ENCODE measurements at regions not wholly inside any gene's neighbourhood (a gene's known extent, or its start where the extent isn't known, plus 50 kb on each side); places are given as distances from the start of the nearest gene placed in this dataset.

DNA sequence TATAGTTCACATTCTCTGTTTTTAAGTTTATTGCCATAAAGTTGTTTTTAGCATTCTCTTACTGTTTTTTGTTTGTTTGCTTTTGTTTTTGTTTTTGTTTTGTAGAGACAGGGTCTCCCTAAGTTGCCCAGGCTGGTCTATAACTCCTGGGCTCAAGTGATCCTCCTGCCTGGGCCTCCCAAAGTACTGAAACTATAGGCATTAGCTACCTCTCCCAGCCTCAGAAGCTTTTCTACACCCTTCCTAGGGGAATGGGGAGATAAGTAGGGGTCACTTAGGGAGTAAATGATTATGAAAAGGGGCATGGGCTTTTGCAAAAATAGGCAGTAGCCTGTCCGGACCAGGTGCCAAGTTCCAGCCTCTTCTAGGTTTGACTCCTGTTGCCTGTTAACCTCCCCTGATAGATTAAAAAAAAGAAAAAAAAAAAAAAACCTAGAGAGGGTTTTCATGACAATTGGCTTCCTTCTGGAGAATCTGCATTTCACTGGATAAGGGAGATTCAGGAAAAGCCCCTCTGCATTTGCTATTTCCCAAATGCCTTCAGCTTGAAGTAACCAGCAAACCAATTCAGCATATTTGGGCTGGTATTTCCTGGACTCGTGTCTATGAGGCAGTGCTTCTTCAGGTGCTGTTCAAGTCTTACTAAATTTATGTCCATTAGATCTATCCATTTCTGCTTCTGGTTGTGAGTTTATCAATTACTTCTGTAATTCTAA is 216.8 kb downstream of the TM9SF2 start:
- DNase-seq (ENCODE audit: low spot score, unreplicated experiment): no peak
- H3K4me3 Mint-ChIP-seq (ENCODE audit: low read depth): no peak overlapping the region

DNA sequence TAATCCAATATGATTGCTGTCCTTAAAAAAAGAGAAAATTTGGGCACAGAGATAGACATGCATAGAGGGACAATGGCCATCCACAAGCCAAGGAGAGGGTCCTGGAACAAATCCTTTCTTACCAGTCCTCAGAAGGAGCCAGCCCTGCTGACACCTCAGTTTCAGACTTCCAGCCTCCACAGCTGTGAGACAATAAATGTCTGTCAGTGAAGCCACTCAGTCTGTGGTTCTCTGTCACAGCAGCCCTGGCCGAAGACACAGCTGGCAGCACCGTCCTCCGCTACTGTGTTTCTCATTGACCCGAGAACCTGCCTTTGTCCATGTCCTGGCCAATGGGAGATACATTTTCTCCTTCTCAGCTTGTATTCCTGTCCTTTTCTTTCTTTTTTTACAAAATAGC is 207.9 kb downstream of the TM9SF2 start:
- DNase-seq (ENCODE audit: low spot score, unreplicated experiment): no peak
- Mint-ChIP-seq H3K27me3 (no peaks in the 10 kb centered on the region), H3K4me3 (ENCODE audit: low read depth) (no peak overlapping the region), H3K9me3 (ENCODE audit: low read depth) (no peaks in the 10 kb centered on the region), H3K36me3 (ENCODE audit: insufficient read depth) (peaks cover 1% of the 10 kb centered on the region), H3K4me1 (ENCODE audit: low read depth) (no peaks in the 10 kb centered on the region), H3K27ac (no peak overlapping the region)
- TF ChIP-seq, protein P1, sequence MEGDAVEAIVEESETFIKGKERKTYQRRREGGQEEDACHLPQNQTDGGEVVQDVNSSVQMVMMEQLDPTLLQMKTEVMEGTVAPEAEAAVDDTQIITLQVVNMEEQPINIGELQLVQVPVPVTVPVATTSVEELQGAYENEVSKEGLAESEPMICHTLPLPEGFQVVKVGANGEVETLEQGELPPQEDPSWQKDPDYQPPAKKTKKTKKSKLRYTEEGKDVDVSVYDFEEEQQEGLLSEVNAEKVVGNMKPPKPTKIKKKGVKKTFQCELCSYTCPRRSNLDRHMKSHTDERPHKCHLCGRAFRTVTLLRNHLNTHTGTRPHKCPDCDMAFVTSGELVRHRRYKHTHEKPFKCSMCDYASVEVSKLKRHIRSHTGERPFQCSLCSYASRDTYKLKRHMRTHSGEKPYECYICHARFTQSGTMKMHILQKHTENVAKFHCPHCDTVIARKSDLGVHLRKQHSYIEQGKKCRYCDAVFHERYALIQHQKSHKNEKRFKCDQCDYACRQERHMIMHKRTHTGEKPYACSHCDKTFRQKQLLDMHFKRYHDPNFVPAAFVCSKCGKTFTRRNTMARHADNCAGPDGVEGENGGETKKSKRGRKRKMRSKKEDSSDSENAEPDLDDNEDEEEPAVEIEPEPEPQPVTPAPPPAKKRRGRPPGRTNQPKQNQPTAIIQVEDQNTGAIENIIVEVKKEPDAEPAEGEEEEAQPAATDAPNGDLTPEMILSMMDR (IDR thresholded peaks at IDR 0.05; ENCODE audit: unreplicated experiment): no peak

More for the DNA sequence above, 216.8 kb downstream of the TM9SF2 start:
- Mint-ChIP-seq H3K36me3 (ENCODE audit: insufficient read depth) (peaks cover 1% of the 10 kb centered on the region), H3K9me3 (ENCODE audit: low read depth) (no peaks in the 10 kb centered on the region), H3K27me3 (no peaks in the 10 kb centered on the region), H3K4me1 (ENCODE audit: low read depth) (peaks cover 13% of the 10 kb centered on the region), H3K27ac (no peak overlapping the region)
- TF ChIP-seq, protein P1 (IDR thresholded peaks at IDR 0.05; ENCODE audit: unreplicated experiment): no peak

- Mint-ChIP-seq H3K27ac (no peak overlapping the region), H3K9me3 (ENCODE audit: low read depth) (no peaks in the 10 kb centered on the region), H3K27me3 (no peaks in the 10 kb centered on the region), H3K36me3 (ENCODE audit: insufficient read depth) (no peaks in the 10 kb centered on the region), H3K4me1 (ENCODE audit: low read depth) (no peaks in the 10 kb centered on the region), H3K4me3 (ENCODE audit: low read depth) (no peak overlapping the region)
- TF ChIP-seq, protein P1 (IDR thresholded peaks at IDR 0.05; ENCODE audit: unreplicated experiment): no peak
- no peak for DNase-seq (ENCODE audit: low spot score, unreplicated experiment)
Measured at GRCh38 chr13:99704390-99704789, 203.1 kb downstream of the TM9SF2 start.

GRCh38 chr13:99703908-99704307 is 202.6 kb downstream of the TM9SF2 start:
- Mint-ChIP-seq H3K9me3 (ENCODE audit: low read depth) (no peaks in the 10 kb centered on the region), H3K4me3 (ENCODE audit: low read depth) (no peak overlapping the region), H3K4me1 (ENCODE audit: low read depth) (no peaks in the 10 kb centered on the region), H3K27me3 (no peaks in the 10 kb centered on the region), H3K36me3 (ENCODE audit: insufficient read depth) (no peaks in the 10 kb centered on the region), H3K27ac (no peak overlapping the region)
- DNase-seq (ENCODE audit: low spot score, unreplicated experiment): no peak
- TF ChIP-seq, protein P1 (IDR thresholded peaks at IDR 0.05; ENCODE audit: unreplicated experiment): no peak

DNA sequence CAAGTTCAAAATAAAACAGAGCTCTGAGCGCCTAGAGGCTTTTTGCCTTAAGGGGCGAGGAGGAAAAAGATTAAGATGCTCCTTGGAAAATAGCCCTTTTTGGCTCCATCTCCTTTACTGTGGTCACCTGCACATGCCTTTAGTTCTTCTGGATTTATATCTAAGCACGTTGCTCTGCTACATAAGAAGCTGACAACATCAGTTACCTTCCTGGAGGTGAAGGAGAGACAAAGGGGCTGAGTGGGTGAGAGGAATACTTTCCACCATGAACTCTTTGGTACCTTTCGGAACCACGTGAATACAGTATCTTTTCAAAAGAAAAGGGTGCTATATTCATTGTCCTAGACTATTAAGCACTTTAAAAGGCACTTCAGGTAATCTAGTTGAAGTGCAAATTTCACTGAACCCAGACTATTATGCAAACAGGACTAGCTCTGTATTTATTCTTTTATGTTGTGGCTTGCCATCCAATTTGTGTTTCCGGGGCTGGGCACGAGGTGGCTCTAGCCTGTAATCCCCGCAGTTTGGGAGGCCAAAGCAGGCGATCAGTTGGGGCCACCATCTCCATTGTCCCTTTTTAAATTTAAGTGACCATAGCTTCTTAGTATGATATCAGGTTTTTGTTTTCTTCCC is 201.5 kb downstream of the TM9SF2 start:
- H3K4me1 Mint-ChIP-seq (ENCODE audit: low read depth): no peaks in the 10 kb centered on the region
- no peak overlapping the region for H3K4me3 Mint-ChIP-seq (ENCODE audit: low read depth)
- H3K36me3 Mint-ChIP-seq (ENCODE audit: insufficient read depth): no peaks in the 10 kb centered on the region
- TF ChIP-seq, protein P1 (IDR thresholded peaks at IDR 0.05; ENCODE audit: unreplicated experiment): no peak
- no peak overlapping the region for H3K27ac Mint-ChIP-seq
- DNase-seq (ENCODE audit: low spot score, unreplicated experiment): no peak
- no peaks in the 10 kb centered on the region for H3K9me3 Mint-ChIP-seq (ENCODE audit: low read depth)
- no peaks in the 10 kb centered on the region for H3K27me3 Mint-ChIP-seq
